ENCODE measurements at regions not wholly inside any gene's neighbourhood (a gene's known extent, or its start where the extent isn't known, plus 50 kb on each side); places are given as distances from the start of the nearest gene placed in this dataset.

DNA sequence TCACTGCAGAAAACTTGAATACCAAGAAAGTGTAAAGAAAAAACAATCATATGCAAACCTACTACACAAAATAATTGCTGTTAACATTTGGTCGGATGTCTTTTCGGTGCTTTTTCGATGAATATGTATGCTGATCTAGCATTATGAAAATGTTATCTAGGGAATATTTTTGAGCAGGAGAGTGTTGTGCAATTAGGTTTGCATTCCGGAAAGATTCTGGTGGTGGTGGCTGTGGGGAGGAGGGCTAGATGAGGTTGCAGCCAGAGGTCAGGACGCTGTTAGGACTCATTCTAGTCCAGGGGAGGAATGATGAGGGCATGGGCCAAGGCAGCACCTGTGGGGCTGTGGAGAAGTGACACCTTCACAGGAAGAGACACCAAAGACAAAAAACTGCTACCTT is 258.0 kb upstream of the ASIC2 start:
- TF ChIP-seq YY1 (IDR thresholded peaks at IDR 0.05; ENCODE audit: insufficient read depth, insufficient read length) (no peak), ZNF274 (IDR thresholded peaks at IDR 0.05; ENCODE audit: low read depth, low read length) (no peak)
